GM18505 (cell line): ENCODE measurements at regions not wholly inside any gene's neighbourhood (a gene's known extent, or its start where the extent isn't known, plus 50 kb on each side); places are given as distances from the start of the nearest gene placed in this dataset.

ENCODE experiments used
- ATAC-seq: cut with Tn5 transposase; IDR thresholded peaks from one replicate; pipeline ENCODE4 v1.9.1; 2021; ENCODE audit not compliant: unreplicated experiment
- POLR2A ChIP-seq: IDR thresholded peaks from 4 replicates; pipeline ENCODE4 v1.6.1; 2011; ENCODE audit warnings: borderline replicate concordance; ENCODE audit not compliant: insufficient read depth, insufficient read length; ENCODE audit errors: extremely low read depth

GRCh38 chr3:6168256-6168655 lies 692.7 kb upstream of the GRM7 start:
- no peak for TF ChIP-seq POLR2A
- ATAC-seq: no peak

- TF ChIP-seq POLR2A: no peak
- ATAC-seq: no peak
Observed at GRCh38 chr3:6172871-6173642, 687.9 kb upstream of the GRM7 start.

- ATAC-seq: no peak
Observed at GRCh38 chr3:6177417-6177816, 683.5 kb upstream of the GRM7 start.

GRCh38 chr3:6179761-6180160 lies 681.2 kb upstream of the GRM7 start:
- no peak for ATAC-seq
- no peak for TF ChIP-seq POLR2A

More at GRCh38 chr3:6177417-6177816, 683.5 kb upstream of the GRM7 start:
- no peak for TF ChIP-seq POLR2A

- TF ChIP-seq POLR2A: no peak
Observed at GRCh38 chr3:6180171-6180570, 680.7 kb upstream of the GRM7 start.

GRCh38 chr3:6182476-6182875 lies 678.4 kb upstream of the GRM7 start:
- ATAC-seq: no peak
- no peak for TF ChIP-seq POLR2A

More at GRCh38 chr3:6180171-6180570, 680.7 kb upstream of the GRM7 start:
- no peak for ATAC-seq

GRCh38 chr3:6182909-6183308 lies 678.0 kb upstream of the GRM7 start:
- ATAC-seq: no peak
- TF ChIP-seq POLR2A: no peak

GRCh38 chr3:6189384-6189783 lies 671.5 kb upstream of the GRM7 start:
- ATAC-seq: no peak
- no peak for TF ChIP-seq POLR2A

- no peak for ATAC-seq
- no peak for TF ChIP-seq POLR2A
Observed at GRCh38 chr3:6204891-6205290, 656.0 kb upstream of the GRM7 start.

GRCh38 chr3:6216135-6217026 lies 644.5 kb upstream of the GRM7 start:
- no peak for TF ChIP-seq POLR2A
- no peak for ATAC-seq

GRCh38 chr3:6220447-6220846 lies 640.5 kb upstream of the GRM7 start:
- ATAC-seq: no peak
- no peak for TF ChIP-seq POLR2A

- ATAC-seq: no peak
Observed at GRCh38 chr3:6222069-6222468, 638.8 kb upstream of the GRM7 start.

GRCh38 chr3:6223572-6223971 lies 637.3 kb upstream of the GRM7 start:
- ATAC-seq: no peak
- no peak for TF ChIP-seq POLR2A

More at GRCh38 chr3:6222069-6222468, 638.8 kb upstream of the GRM7 start:
- TF ChIP-seq POLR2A: no peak
